GM23338 (cell line): ENCODE measurements at regions not wholly inside any gene's neighbourhood (a gene's known extent, or its start where the extent isn't known, plus 50 kb on each side); places are given as distances from the start of the nearest gene placed in this dataset.

Source experiments
- ATAC-seq: fragments of 200-7000 bp; cut with Tn5 transposase; 3 replicates; pipeline ENCODE4 v1.9.1; 2020
- DNase-seq: peaks from one replicate; pipeline ENCODE4 v3.0.0-alpha.2; 2015; ENCODE audit warnings: low spot score
- H2AFZ ChIP-seq: fragments of 200-600 bp; sonication (generic); 2 replicates; pipeline ENCODE4 v1.8.0; 2016; ENCODE audit warnings: antibody characterized with exemption, mild to moderate bottlenecking, moderate library complexity
- H3F3A ChIP-seq: fragments of 200-600 bp; sonication (generic); replicated peaks from 2 replicates; pipeline ENCODE4 v1.8.0; 2017; ENCODE audit warnings: antibody characterized with exemption, mixed run types, low read depth
- H3K27ac ChIP-seq: fragments of 200-600 bp; sonication (generic); 2 replicates; pipeline ENCODE4 v1.6.1; 2016; ENCODE audit warnings: low read depth
- H3K27me3 ChIP-seq: fragments of 200-600 bp; sonication (generic); 2 replicates; pipeline ENCODE4 v1.8.0; 2016; ENCODE audit warnings: mild to moderate bottlenecking, mixed run types, moderate library complexity; ENCODE audit not compliant: insufficient read depth
- H3K36me3 ChIP-seq: fragments of 200-600 bp; sonication (generic); 2 replicates; pipeline ENCODE4 v1.8.0; 2016; ENCODE audit warnings: mild to moderate bottlenecking; ENCODE audit not compliant: insufficient read depth
- H3K4me1 ChIP-seq: fragments of 200-600 bp; sonication (generic); 2 replicates; pipeline ENCODE4 v1.8.0; 2016; ENCODE audit warnings: mild to moderate bottlenecking, moderate library complexity; ENCODE audit not compliant: insufficient read depth
- H3K4me2 ChIP-seq: fragments of 200-600 bp; sonication (generic); 2 replicates; pipeline ENCODE4 v1.7.1; 2017; ENCODE audit warnings: mixed run types
- H3K4me3 ChIP-seq: fragments of 200-600 bp; sonication (generic); 2 replicates; pipeline ENCODE4 v1.6.1; 2016; ENCODE audit warnings: mixed run types
- H3K79me2 ChIP-seq: fragments of 200-600 bp; sonication (generic); replicated peaks from 2 replicates; pipeline ENCODE4 v1.8.0; 2017; ENCODE audit warnings: mild to moderate bottlenecking; ENCODE audit not compliant: insufficient read depth
- H3K9me2 ChIP-seq: fragments of 200-600 bp; sonication (generic); 2 replicates; pipeline ENCODE4 v1.8.0; 2017; ENCODE audit not compliant: insufficient read depth
- H4K20me1 ChIP-seq: fragments of 200-600 bp; sonication (generic); replicated peaks from 2 replicates; pipeline ENCODE4 v1.8.0; 2017; ENCODE audit warnings: mild to moderate bottlenecking; ENCODE audit not compliant: insufficient read depth
- H3K27ac Mint-ChIP-seq: 2 replicates; pipeline ENCODE4 v1.8.0; 2020; ENCODE audit warnings: inconsistent platforms, mild to moderate bottlenecking, moderate library complexity, mixed read lengths
- H3K27me3 Mint-ChIP-seq: 3 replicates; pipeline ENCODE4 v1.8.0; 2022; ENCODE audit warnings: low read depth, mild to moderate bottlenecking, moderate library complexity, mixed read lengths, inconsistent platforms; ENCODE audit not compliant: insufficient read depth, poor library complexity
- H3K36me3 Mint-ChIP-seq: 3 replicates; pipeline ENCODE4 v1.8.0; 2021; ENCODE audit warnings: low read depth, mild to moderate bottlenecking, inconsistent platforms, moderate library complexity, mixed read lengths
- H3K4me1 Mint-ChIP-seq: 3 replicates; pipeline ENCODE4 v1.8.0; 2020; ENCODE audit warnings: mild to moderate bottlenecking, inconsistent platforms, mixed read lengths
- H3K4me3 Mint-ChIP-seq: 3 replicates; pipeline ENCODE4 v1.8.0; 2021; ENCODE audit warnings: moderate library complexity, mild to moderate bottlenecking, inconsistent platforms, mixed read lengths
- H3K9me3 Mint-ChIP-seq: 3 replicates; pipeline ENCODE4 v1.8.0; 2020; ENCODE audit warnings: moderate library complexity, mild to moderate bottlenecking, inconsistent platforms, mixed read lengths
- CREB1 ChIP-seq: fragments of 250-450 bp; sonication (Bioruptor Pico); IDR thresholded peaks from 2 replicates; pipeline ENCODE4 v1.5.0; 2020; ENCODE audit warnings: low read depth, mild to moderate bottlenecking, moderate library complexity
- CTCF ChIP-seq, 2 experiments: fragments of 200-600 bp in 1 of 2; sonication (generic) in 1 of 2; conservative IDR thresholded peaks; 2 replicates each; pipeline versions ENCODE4 v1.5.1 to v1.6.1; 2016 to 2017; ENCODE audit warnings: antibody characterized with exemption in 2 of 2, low read depth in 2 of 2, mild to moderate bottlenecking in 2 of 2, moderate library complexity in 1 of 2
- ETS1 ChIP-seq: IDR thresholded peaks from 2 replicates; pipeline ENCODE4 v1.6.1; 2016; ENCODE audit warnings: antibody characterized with exemption
- EZH2phosphoT487 ChIP-seq: fragments of 200-600 bp; sonication (generic); IDR thresholded peaks from one replicate; pipeline ENCODE4 v1.8.1; 2018; ENCODE audit warnings: antibody characterized with exemption; ENCODE audit not compliant: unreplicated experiment
- JUNB ChIP-seq: IDR thresholded peaks from one replicate; pipeline ENCODE4 v1.6.1; 2016; ENCODE audit warnings: antibody characterized with exemption; ENCODE audit not compliant: unreplicated experiment
- NANOG ChIP-seq: IDR thresholded peaks from 2 replicates; pipeline ENCODE4 v1.6.1; 2016; ENCODE audit warnings: antibody characterized with exemption, borderline replicate concordance
- POLR2AphosphoS5 ChIP-seq: IDR thresholded peaks from 2 replicates; pipeline ENCODE4 v1.6.1; 2016; ENCODE audit warnings: antibody characterized with exemption, low read depth
- REST ChIP-seq: IDR thresholded peaks from one replicate; pipeline ENCODE4 v1.6.1; 2018; ENCODE audit warnings: antibody characterized with exemption; ENCODE audit not compliant: unreplicated experiment
- ZNF114 ChIP-seq: fragments of 250-450 bp; sonication (Bioruptor Pico); IDR thresholded peaks from 2 replicates; pipeline ENCODE4 v1.5.0; 2020; ENCODE audit warnings: mild to moderate bottlenecking, moderate library complexity
- ZNF462 ChIP-seq: fragments of 250-450 bp; sonication (Bioruptor Pico); IDR thresholded peaks from 2 replicates; pipeline ENCODE4 v1.5.0; 2020; ENCODE audit warnings: mild to moderate bottlenecking, moderate library complexity

- TF ChIP-seq CTCF (conservative IDR thresholded peaks at IDR 0.05; ENCODE audit: low read depth in 2 of 2) (no peak), NANOG (no peak), JUNB (no peak)
These were observed 650.1 kb downstream of the KCNT2 start (continued) for GRCh38 chr1:195958131-195958530.

- no peaks in the 10 kb centered on the region for H3K79me2 ChIP-seq
- Mint-ChIP-seq H3K9me3 (no peaks in the 10 kb centered on the region), H3K4me1 (peaks cover 15% of the 10 kb centered on the region), H3K27ac (peak overlapping the region; percentile 19; the same call in 1 of the 2 replicates), H3K36me3 (no peaks in the 10 kb centered on the region), H3K4me3 (no peak overlapping the region), H3K27me3 (peaks cover 3% of the 10 kb centered on the region)
- H3K4me1 ChIP-seq = peaks cover 5% of the 10 kb centered on the region; the same call in 1 of the 2 replicates
- no peaks in the 10 kb centered on the region for H3F3A ChIP-seq
- H3K4me3 ChIP-seq = no peak overlapping the region
- ATAC-seq (no peak), DNase-seq (no peak)
- no peaks in the 10 kb centered on the region for H3K27me3 ChIP-seq
- no peaks in the 10 kb centered on the region for H3K9me2 ChIP-seq
- no peak overlapping the region for H2AFZ ChIP-seq
- H4K20me1 ChIP-seq = no peaks in the 10 kb centered on the region
- H3K36me3 ChIP-seq = no peaks in the 10 kb centered on the region
- no peak overlapping the region for H3K27ac ChIP-seq
- no peak overlapping the region for H3K4me2 ChIP-seq
- TF ChIP-seq REST (no peak), CTCF (conservative IDR thresholded peaks at IDR 0.05; ENCODE audit: low read depth in 2 of 2) (no peak), ETS1 (no peak), ZNF114 (no peak), NANOG (no peak), ZNF462 (no peak), CREB1 (no peak), POLR2AphosphoS5 (no peak), EZH2phosphoT487 (no peak)
These were observed 651.4 kb downstream of the KCNT2 start for GRCh38 chr1:195956845-195957244.
